Loucy (cell line): ENCODE measurements at regions not wholly inside any gene's neighbourhood (a gene's known extent, or its start where the extent isn't known, plus 50 kb on each side); places are given as distances from the start of the nearest gene placed in this dataset.

Experiments used
- H2AFZ ChIP-seq: fragments of 200-600 bp; sonication (generic); 2 replicates; pipeline ENCODE4 v1.6.0; 2016; ENCODE audit warnings: antibody characterized with exemption, mild to moderate bottlenecking, low read length, moderate library complexity
- H3F3A ChIP-seq: fragments of 200-600 bp; 2 replicates; pipeline ENCODE4 v1.6.0; 2016; ENCODE audit warnings: antibody characterized with exemption, low read depth, mild to moderate bottlenecking
- H3K27me3 ChIP-seq: fragments of 200-600 bp; sonication (generic); 2 replicates; pipeline ENCODE4 v1.6.1; 2014; ENCODE audit warnings: low read length, mild to moderate bottlenecking; ENCODE audit not compliant: insufficient read depth, poor library complexity, severe bottlenecking
- H3K36me3 ChIP-seq: fragments of 200-600 bp; sonication (generic); 2 replicates; pipeline ENCODE4 v1.6.1; 2016; ENCODE audit warnings: low read length; ENCODE audit not compliant: insufficient read depth
- H3K4me1 ChIP-seq: fragments of 200-600 bp; sonication (generic); 2 replicates; pipeline ENCODE4 v1.5.1; 2014; ENCODE audit warnings: low read length, mild to moderate bottlenecking; ENCODE audit not compliant: insufficient read depth, poor library complexity, severe bottlenecking
- H3K4me2 ChIP-seq: fragments of 200-600 bp; sonication (generic); 2 replicates; pipeline ENCODE4 v1.6.0; 2014; ENCODE audit warnings: antibody characterized with exemption, low read length, low read depth, mild to moderate bottlenecking; ENCODE audit not compliant: poor library complexity, severe bottlenecking
- H3K4me3 ChIP-seq: fragments of 200-600 bp; sonication (generic); 2 replicates; pipeline ENCODE4 v1.5.1; 2014; ENCODE audit warnings: low read length, mild to moderate bottlenecking, mixed read lengths; ENCODE audit not compliant: poor library complexity, severe bottlenecking
- H3K79me2 ChIP-seq: fragments of 200-600 bp; sonication (generic); 2 replicates; pipeline ENCODE4 v1.6.1; 2014; ENCODE audit warnings: low read length; ENCODE audit not compliant: insufficient read depth
- H3K9ac ChIP-seq: fragments of 200-600 bp; sonication (generic); 2 replicates; pipeline ENCODE4 v1.6.0; 2014; ENCODE audit warnings: mild to moderate bottlenecking, low read depth, low read length, moderate library complexity; ENCODE audit not compliant: poor library complexity, severe bottlenecking
- H3K9me2 ChIP-seq: fragments of 200-600 bp; sonication (generic); replicated peaks from 2 replicates; pipeline ENCODE4 v1.6.1; 2016; ENCODE audit warnings: low read depth, low read length, mixed read lengths
- H3K9me3 ChIP-seq: fragments of 200-600 bp; sonication (generic); 2 replicates; pipeline ENCODE4 v1.6.1; 2014; ENCODE audit warnings: mild to moderate bottlenecking, antibody characterized with exemption, low read length, low read depth; ENCODE audit not compliant: insufficient read depth
- H4K20me1 ChIP-seq: fragments of 200-600 bp; sonication (generic); 2 replicates; pipeline ENCODE4 v1.6.0; 2014; ENCODE audit warnings: antibody characterized with exemption, low read length, mild to moderate bottlenecking; ENCODE audit not compliant: insufficient read depth, poor library complexity, severe bottlenecking
- EZH2phosphoT487 ChIP-seq: fragments of 200-600 bp; IDR thresholded peaks from 2 replicates; pipeline ENCODE4 v1.6.1; 2018; ENCODE audit warnings: antibody characterized with exemption, mild to moderate bottlenecking, moderate library complexity, borderline replicate concordance
- TF ChIP-seq, protein P1 (sequence below): fragments of 200-600 bp; sonication (generic); conservative IDR thresholded peaks from 2 replicates; pipeline ENCODE4 v1.5.1; 2014; ENCODE audit warnings: mild to moderate bottlenecking, antibody characterized with exemption, low read length

- no peaks in the 10 kb centered on the region for H3K79me2 ChIP-seq
- H2AFZ ChIP-seq = no peak overlapping the region
- H3K36me3 ChIP-seq = no peaks in the 10 kb centered on the region
- TF ChIP-seq, protein P1, sequence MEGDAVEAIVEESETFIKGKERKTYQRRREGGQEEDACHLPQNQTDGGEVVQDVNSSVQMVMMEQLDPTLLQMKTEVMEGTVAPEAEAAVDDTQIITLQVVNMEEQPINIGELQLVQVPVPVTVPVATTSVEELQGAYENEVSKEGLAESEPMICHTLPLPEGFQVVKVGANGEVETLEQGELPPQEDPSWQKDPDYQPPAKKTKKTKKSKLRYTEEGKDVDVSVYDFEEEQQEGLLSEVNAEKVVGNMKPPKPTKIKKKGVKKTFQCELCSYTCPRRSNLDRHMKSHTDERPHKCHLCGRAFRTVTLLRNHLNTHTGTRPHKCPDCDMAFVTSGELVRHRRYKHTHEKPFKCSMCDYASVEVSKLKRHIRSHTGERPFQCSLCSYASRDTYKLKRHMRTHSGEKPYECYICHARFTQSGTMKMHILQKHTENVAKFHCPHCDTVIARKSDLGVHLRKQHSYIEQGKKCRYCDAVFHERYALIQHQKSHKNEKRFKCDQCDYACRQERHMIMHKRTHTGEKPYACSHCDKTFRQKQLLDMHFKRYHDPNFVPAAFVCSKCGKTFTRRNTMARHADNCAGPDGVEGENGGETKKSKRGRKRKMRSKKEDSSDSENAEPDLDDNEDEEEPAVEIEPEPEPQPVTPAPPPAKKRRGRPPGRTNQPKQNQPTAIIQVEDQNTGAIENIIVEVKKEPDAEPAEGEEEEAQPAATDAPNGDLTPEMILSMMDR = no peak
- no peak for TF ChIP-seq EZH2phosphoT487
- no peak overlapping the region for H3K4me3 ChIP-seq
- no peaks in the 10 kb centered on the region for H3K9me3 ChIP-seq
- H3F3A ChIP-seq = no peaks in the 10 kb centered on the region
- H3K27me3 ChIP-seq = no peaks in the 10 kb centered on the region
- H3K4me2 ChIP-seq = no peak overlapping the region
- no peaks in the 10 kb centered on the region for H3K9me2 ChIP-seq
- H4K20me1 ChIP-seq = no peaks in the 10 kb centered on the region
- no peak overlapping the region for H3K9ac ChIP-seq
- H3K4me1 ChIP-seq = no peaks in the 10 kb centered on the region
These were observed 112.9 kb downstream of the SLC36A4 start for GRCh38 chr11:93084727-93085505.

DNA sequence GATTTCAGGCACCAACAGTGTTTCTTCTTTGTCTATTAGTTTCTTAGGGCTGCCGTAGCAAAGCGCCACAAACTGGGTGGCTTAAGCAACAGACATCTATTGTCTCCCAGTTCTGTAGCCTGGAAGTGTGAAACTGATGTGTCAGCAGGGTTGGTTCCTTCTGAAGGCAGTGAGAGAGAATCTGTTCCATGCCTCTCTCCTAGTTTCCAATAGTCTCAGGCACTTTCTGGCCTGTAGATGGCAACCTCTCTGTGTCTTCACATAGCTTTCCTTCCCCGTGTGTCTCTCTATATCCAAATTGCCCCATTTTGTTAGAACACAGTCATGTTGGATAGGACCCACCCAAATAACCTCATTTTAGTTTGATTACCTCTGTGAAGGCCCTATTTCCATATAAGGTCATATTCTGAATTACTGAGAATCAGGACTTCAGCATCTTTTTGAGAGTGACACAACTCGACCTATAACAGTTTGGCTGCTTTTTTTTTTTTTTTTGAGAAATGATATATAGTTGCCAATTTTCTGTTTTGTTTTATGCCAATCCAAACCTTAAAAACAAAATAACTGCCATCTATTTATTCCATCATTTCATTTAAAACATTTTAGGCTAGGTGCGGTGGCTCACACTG lies 108.2 kb downstream of the SLC36A4 start:
- Histone ChIP-seq H3K9me2 (no peaks in the 10 kb centered on the region), H3K9me3 (no peaks in the 10 kb centered on the region), H2AFZ (no peak overlapping the region), H3K27me3 (no peaks in the 10 kb centered on the region), H3K4me1 (no peaks in the 10 kb centered on the region), H3K9ac (no peak overlapping the region), H3K79me2 (no peaks in the 10 kb centered on the region), H4K20me1 (no peaks in the 10 kb centered on the region), H3K36me3 (no peaks in the 10 kb centered on the region), H3F3A (no peaks in the 10 kb centered on the region), H3K4me2 (no peak overlapping the region), H3K4me3 (no peak overlapping the region)
- no peak for TF ChIP-seq EZH2phosphoT487
- TF ChIP-seq, protein P1 = peak; percentile 56
